H9 (cell line): ENCODE measurements at regions not wholly inside any gene's neighbourhood (a gene's known extent, or its start where the extent isn't known, plus 50 kb on each side); places are given as distances from the start of the nearest gene placed in this dataset.

Experiments used
- DNase-seq: peaks from one replicate; pipeline ENCODE4 v3.0.0-alpha.2; 2017
- H2AFZ ChIP-seq: one replicate; pipeline ENCODE4 v1.6.1; 2013; ENCODE audit warnings: mild to moderate bottlenecking, low read length, control low read depth, moderate library complexity
- H2AK5ac ChIP-seq: 2 replicates; pipeline ENCODE4 v1.6.1; 2013; ENCODE audit warnings: low read length, control low read depth, mixed read lengths; ENCODE audit not compliant: insufficient read length
- H2BK120ac ChIP-seq: one replicate; pipeline ENCODE4 v1.6.1; 2013; ENCODE audit warnings: low read depth, mild to moderate bottlenecking, low read length, control low read depth, inconsistent platforms; ENCODE audit not compliant: poor library complexity, severe bottlenecking
- H2BK12ac ChIP-seq: 2 replicates; pipeline ENCODE4 v1.6.1; 2013; ENCODE audit warnings: low read length, control low read depth, mixed read lengths, low read depth; ENCODE audit not compliant: insufficient read length
- H2BK15ac ChIP-seq: 2 replicates; pipeline ENCODE4 v1.6.1; 2013; ENCODE audit warnings: low read depth, low read length, control low read depth
- H2BK20ac ChIP-seq: one replicate; pipeline ENCODE4 v1.6.1; 2013; ENCODE audit warnings: low read depth, mild to moderate bottlenecking, low read length, control low read depth, inconsistent platforms; ENCODE audit not compliant: poor library complexity, severe bottlenecking
- H2BK5ac ChIP-seq: 2 replicates; pipeline ENCODE4 v1.6.1; 2013; ENCODE audit warnings: low read length, control low read depth, mixed read lengths; ENCODE audit not compliant: insufficient read length
- H3K14ac ChIP-seq: 2 replicates; pipeline ENCODE4 v1.6.1; 2013; ENCODE audit warnings: low read length, control low read depth; ENCODE audit not compliant: insufficient read depth
- H3K18ac ChIP-seq: 2 replicates; pipeline ENCODE4 v1.6.1; 2013; ENCODE audit warnings: low read depth, mild to moderate bottlenecking, mixed read lengths, low read length, control low read depth; ENCODE audit not compliant: insufficient read length
- H3K23ac ChIP-seq: 2 replicates; pipeline ENCODE4 v1.6.1; 2013; ENCODE audit warnings: low read length, control low read depth, mixed read lengths, low read depth; ENCODE audit not compliant: insufficient read length
- H3K23me2 ChIP-seq: 2 replicates; pipeline ENCODE4 v1.6.1; 2013; ENCODE audit warnings: low read depth, mild to moderate bottlenecking, mixed read lengths, low read length, control low read depth; ENCODE audit not compliant: insufficient read length, poor library complexity, severe bottlenecking
- H3K27ac ChIP-seq: 2 replicates; pipeline ENCODE4 v1.5.1; 2013; ENCODE audit warnings: low read length, control low read depth, mixed read lengths, low read depth; ENCODE audit not compliant: insufficient read length
- H3K27me3 ChIP-seq: 2 replicates; pipeline ENCODE4 v1.6.1; 2013; ENCODE audit warnings: low read length, control low read depth, inconsistent platforms; ENCODE audit not compliant: insufficient read depth
- H3K4ac ChIP-seq: 2 replicates; pipeline ENCODE4 v1.6.1; 2013; ENCODE audit warnings: low read depth, mild to moderate bottlenecking, control low read depth, inconsistent platforms, low read length, moderate library complexity
- H3K4me1 ChIP-seq: 2 replicates; pipeline ENCODE4 v1.6.1; 2013; ENCODE audit warnings: low read length, control low read depth, inconsistent platforms; ENCODE audit not compliant: insufficient read depth
- H3K4me2 ChIP-seq: 2 replicates; pipeline ENCODE4 v1.6.1; 2013; ENCODE audit warnings: low read length, control low read depth, mixed read lengths; ENCODE audit not compliant: insufficient read length, insufficient read depth
- H3K56ac ChIP-seq: 2 replicates; pipeline ENCODE4 v1.6.1; 2013; ENCODE audit warnings: low read depth, mild to moderate bottlenecking, mixed read lengths, low read length, control low read depth; ENCODE audit not compliant: insufficient read length
- H3K79me1 ChIP-seq: 2 replicates; pipeline ENCODE4 v1.6.1; 2013; ENCODE audit warnings: low read depth, mild to moderate bottlenecking, moderate library complexity, low read length, control low read depth, inconsistent platforms; ENCODE audit not compliant: insufficient read depth, poor library complexity, severe bottlenecking
- H3K79me2 ChIP-seq: 2 replicates; pipeline ENCODE4 v1.6.1; 2013; ENCODE audit warnings: low read length, control low read depth, inconsistent platforms; ENCODE audit not compliant: insufficient read depth
- H3K9ac ChIP-seq: 2 replicates; pipeline ENCODE4 v1.6.1; 2013; ENCODE audit warnings: low read length, control low read depth, mixed read lengths; ENCODE audit not compliant: insufficient read length; ENCODE audit errors: extremely low read depth
- H3K9me3 ChIP-seq: one replicate; pipeline ENCODE4 v1.6.1; 2013; ENCODE audit warnings: low read depth, low read length, inconsistent platforms; ENCODE audit not compliant: control insufficient read depth
- H3T11ph ChIP-seq: one replicate; pipeline ENCODE4 v1.6.1; 2013; ENCODE audit warnings: mild to moderate bottlenecking, low read length, control low read depth, inconsistent platforms
- H4K20me1 ChIP-seq: one replicate; pipeline ENCODE4 v1.6.1; 2013; ENCODE audit not compliant: control insufficient read depth, insufficient read length, insufficient read depth
- H4K5ac ChIP-seq: 2 replicates; pipeline ENCODE4 v1.6.1; 2013; ENCODE audit warnings: low read depth, mild to moderate bottlenecking, mixed read lengths, low read length, control low read depth; ENCODE audit not compliant: insufficient read length
- H4K8ac ChIP-seq: replicated peaks from 2 replicates; pipeline ENCODE4 v1.6.1; 2013; ENCODE audit warnings: low read length, control low read depth, mixed read lengths, low read depth; ENCODE audit not compliant: insufficient read length
- H4K91ac ChIP-seq: 2 replicates; pipeline ENCODE4 v1.6.1; 2013; ENCODE audit warnings: low read depth, mild to moderate bottlenecking, moderate library complexity, mixed read lengths, low read length, control low read depth; ENCODE audit not compliant: insufficient read length
- H3K27ac Mint-ChIP-seq, 3 experiments: 2 replicates in 2 of 3; 3 replicates in 1 of 3; pipeline ENCODE4 v1.8.0; 2020 to 2021; ENCODE audit warnings: mixed read lengths in 3 of 3, mild to moderate bottlenecking in 1 of 3, moderate library complexity in 1 of 3
- H3K27me3 Mint-ChIP-seq: 2 replicates; pipeline ENCODE4 v1.8.0; 2021; ENCODE audit warnings: low read depth, mild to moderate bottlenecking, moderate library complexity, mixed read lengths
- H3K36me3 Mint-ChIP-seq, 3 experiments: 2 replicates in 2 of 3; 3 replicates in 1 of 3; pipeline ENCODE4 v1.8.0; 2020 to 2021; ENCODE audit warnings: low read depth in 3 of 3, mixed read lengths in 3 of 3; ENCODE audit not compliant: insufficient read depth in 1 of 3
- H3K4me1 Mint-ChIP-seq, 2 experiments: 2 replicates each; pipeline ENCODE4 v1.8.0; 2020; ENCODE audit warnings: mixed read lengths in 2 of 2
- H3K4me3 Mint-ChIP-seq, 2 experiments: 2 replicates in 1 of 2; 3 replicates in 1 of 2; pipeline ENCODE4 v1.8.0; 2020 to 2021; ENCODE audit warnings: mild to moderate bottlenecking in 2 of 2, mixed read lengths in 2 of 2, moderate library complexity in 1 of 2
- H3K9me3 Mint-ChIP-seq, 2 experiments: 2 replicates in 1 of 2; 3 replicates in 1 of 2; pipeline ENCODE4 v1.8.0; 2020; ENCODE audit warnings: mild to moderate bottlenecking in 2 of 2, mixed read lengths in 2 of 2, moderate library complexity in 1 of 2
- WGBS: extraction: QIAGEN DNeasy Blood & Tissue Kit; methylation state at CpG from one replicate; pipeline ENCODE4 v1.1.7; 2013; ENCODE audit warnings: missing lambda C conversion rate, low lambda C conversion rate, mixed read lengths; ENCODE audit not compliant: insufficient read length; ENCODE audit errors: extremely low coverage; 5-methylcytosine and 5-hydroxymethylcytosine counted together
- TF ChIP-seq, protein P1 (sequence below): fragments of 200-600 bp; sonication (generic); conservative IDR thresholded peaks from 3 replicates; pipeline ENCODE4 v1.8.0; 2021; ENCODE audit warnings: antibody characterized with exemption, mild to moderate bottlenecking

DNA sequence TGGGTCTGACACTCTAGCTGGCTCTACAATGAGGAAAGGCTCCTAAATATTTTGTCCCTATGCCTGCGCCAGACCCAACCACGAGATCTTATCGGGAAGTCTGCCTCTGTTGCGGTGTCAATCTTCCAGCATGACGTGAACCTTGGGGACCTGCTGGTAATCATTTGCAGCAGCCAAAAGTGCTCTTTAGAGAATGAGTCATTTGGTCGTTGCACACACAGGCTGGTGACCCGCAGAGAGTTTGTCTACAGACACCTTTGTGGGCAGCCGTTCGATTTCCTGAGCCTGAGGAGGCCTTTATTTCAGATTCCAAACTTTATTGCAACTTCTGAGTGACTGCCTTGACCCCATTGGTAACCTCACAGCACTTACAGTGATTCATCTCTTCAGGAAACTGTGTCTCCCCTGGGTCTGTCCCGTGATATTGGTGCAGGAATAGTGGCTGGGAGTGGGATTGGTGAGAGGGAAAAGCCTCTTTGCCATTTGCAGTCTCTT is 326.1 kb downstream of the NSG2 start:
- TF ChIP-seq, protein P1, sequence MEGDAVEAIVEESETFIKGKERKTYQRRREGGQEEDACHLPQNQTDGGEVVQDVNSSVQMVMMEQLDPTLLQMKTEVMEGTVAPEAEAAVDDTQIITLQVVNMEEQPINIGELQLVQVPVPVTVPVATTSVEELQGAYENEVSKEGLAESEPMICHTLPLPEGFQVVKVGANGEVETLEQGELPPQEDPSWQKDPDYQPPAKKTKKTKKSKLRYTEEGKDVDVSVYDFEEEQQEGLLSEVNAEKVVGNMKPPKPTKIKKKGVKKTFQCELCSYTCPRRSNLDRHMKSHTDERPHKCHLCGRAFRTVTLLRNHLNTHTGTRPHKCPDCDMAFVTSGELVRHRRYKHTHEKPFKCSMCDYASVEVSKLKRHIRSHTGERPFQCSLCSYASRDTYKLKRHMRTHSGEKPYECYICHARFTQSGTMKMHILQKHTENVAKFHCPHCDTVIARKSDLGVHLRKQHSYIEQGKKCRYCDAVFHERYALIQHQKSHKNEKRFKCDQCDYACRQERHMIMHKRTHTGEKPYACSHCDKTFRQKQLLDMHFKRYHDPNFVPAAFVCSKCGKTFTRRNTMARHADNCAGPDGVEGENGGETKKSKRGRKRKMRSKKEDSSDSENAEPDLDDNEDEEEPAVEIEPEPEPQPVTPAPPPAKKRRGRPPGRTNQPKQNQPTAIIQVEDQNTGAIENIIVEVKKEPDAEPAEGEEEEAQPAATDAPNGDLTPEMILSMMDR, result no peak
- no peaks in the 10 kb centered on the region for H3K9me3 ChIP-seq
- no CpG with 5 or more reads among the region's 10 CpGs for WGBS
- H3K27ac ChIP-seq, result no peak overlapping the region
- no peak overlapping the region for H3T11ph ChIP-seq
- H3K4me1 ChIP-seq, result no peaks in the 10 kb centered on the region
- H3K27me3 ChIP-seq, result no peaks in the 10 kb centered on the region
- H3K79me2 ChIP-seq, result no peaks in the 10 kb centered on the region
- H2BK5ac ChIP-seq, result no peak overlapping the region
- no peak overlapping the region for H3K14ac ChIP-seq
- H2AFZ ChIP-seq, result no peak overlapping the region
- no peak overlapping the region for H3K4me2 ChIP-seq
- Mint-ChIP-seq H3K27ac (no peak overlapping the region), H3K36me3 (no peaks in the 10 kb centered on the region), H3K27me3 (peaks cover 2% of the 10 kb centered on the region; the same call in 1 of the 2 replicates), H3K4me1 (no peaks in the 10 kb centered on the region), H3K4me3 (no peak overlapping the region), H3K9me3 (no peaks in the 10 kb centered on the region)
- no peak overlapping the region for H2BK20ac ChIP-seq
- H2BK120ac ChIP-seq, result no peak overlapping the region
- DNase-seq, result no peak
- no peak overlapping the region for H3K18ac ChIP-seq
- H3K56ac ChIP-seq, result no peak overlapping the region
- H3K4ac ChIP-seq, result no peak overlapping the region
- no peak overlapping the region for H2BK15ac ChIP-seq
- H2AK5ac ChIP-seq, result no peak overlapping the region
- no peak overlapping the region for H4K91ac ChIP-seq
- H4K5ac ChIP-seq, result no peak overlapping the region
- H3K23ac ChIP-seq, result no peak overlapping the region
- no peak overlapping the region for H3K9ac ChIP-seq
- no peaks in the 10 kb centered on the region for H4K20me1 ChIP-seq
- no peaks in the 10 kb centered on the region for H3K79me1 ChIP-seq
- H2BK12ac ChIP-seq, result no peak overlapping the region
- H3K23me2 ChIP-seq, result no peaks in the 10 kb centered on the region
- no peak overlapping the region for H4K8ac ChIP-seq
